Endodermal cell (in vitro differentiated cells): ENCODE measurements at regions not wholly inside any gene's neighbourhood (a gene's known extent, or its start where the extent isn't known, plus 50 kb on each side); places are given as distances from the start of the nearest gene placed in this dataset.
"Not testable (repeated sequence)": the region's sequence is repeated elsewhere in the genome, so short reads cannot be mapped to it uniquely, and the experiment has no call there.

Source experiments
- DNase-seq: peaks from one replicate; pipeline ENCODE4 v3.0.0-alpha.2; 2017
- H3K27ac ChIP-seq: 2 replicates; pipeline ENCODE4 v1.5.1; 2013; ENCODE audit warnings: mild to moderate bottlenecking, low read depth, low read length, moderate library complexity
- H3K27me3 ChIP-seq: 2 replicates; pipeline ENCODE4 v1.6.1; 2013; ENCODE audit warnings: mild to moderate bottlenecking, low read length, moderate library complexity; ENCODE audit not compliant: insufficient read depth, control insufficient read depth, poor library complexity, severe bottlenecking
- H3K36me3 ChIP-seq: 2 replicates; pipeline ENCODE4 v1.7.0; 2013; ENCODE audit warnings: mild to moderate bottlenecking, low read length, moderate library complexity; ENCODE audit not compliant: control insufficient read depth, insufficient read depth
- H3K4me1 ChIP-seq: one replicate; pipeline ENCODE4 v1.7.0; 2013; ENCODE audit warnings: low read length; ENCODE audit not compliant: control insufficient read depth, insufficient read depth
- H3K4me3 ChIP-seq: 2 replicates; pipeline ENCODE4 v1.5.1; 2013; ENCODE audit warnings: mild to moderate bottlenecking, low read length, moderate library complexity
- H3K9ac ChIP-seq: 2 replicates; pipeline ENCODE4 v1.6.1; 2013; ENCODE audit warnings: mild to moderate bottlenecking, low read length, moderate library complexity; ENCODE audit not compliant: poor library complexity, severe bottlenecking; ENCODE audit errors: extremely low read depth
- H3K9me3 ChIP-seq: 2 replicates; pipeline ENCODE4 v1.6.1; 2013; ENCODE audit warnings: mild to moderate bottlenecking, low read length, moderate library complexity; ENCODE audit not compliant: control insufficient read depth
- H3K27ac Mint-ChIP-seq: 2 replicates; pipeline ENCODE4 v1.8.0; 2020; ENCODE audit warnings: mixed read lengths
- H3K27me3 Mint-ChIP-seq: 2 replicates; pipeline ENCODE4 v1.8.0; 2021; ENCODE audit warnings: mild to moderate bottlenecking, mixed read lengths; ENCODE audit not compliant: insufficient read depth
- H3K36me3 Mint-ChIP-seq: 2 replicates; pipeline ENCODE4 v1.8.0; 2020; ENCODE audit warnings: low read depth, mixed read lengths
- H3K4me1 Mint-ChIP-seq: 2 replicates; pipeline ENCODE4 v1.8.0; 2020; ENCODE audit warnings: mixed read lengths
- H3K4me3 Mint-ChIP-seq: 2 replicates; pipeline ENCODE4 v1.8.0; 2020; ENCODE audit warnings: mild to moderate bottlenecking, moderate library complexity, mixed read lengths
- H3K9me3 Mint-ChIP-seq: 2 replicates; pipeline ENCODE4 v1.8.0; 2020; ENCODE audit warnings: mild to moderate bottlenecking, mixed read lengths
- CTCF ChIP-seq: fragments of 200-600 bp; sonication (generic); conservative IDR thresholded peaks from 2 replicates; pipeline ENCODE4 v1.5.0; 2021; ENCODE audit warnings: antibody characterized with exemption, mild to moderate bottlenecking
- WGBS, 2 experiments: methylation state at CpG; one replicate each; pipeline versions ENCODE4 v1.1.5 to v1.1.7; 2013; ENCODE audit warnings: missing lambda C conversion rate in 2 of 2, mixed read lengths in 1 of 2; ENCODE audit not compliant: insufficient coverage in 1 of 2, insufficient read length in 1 of 2; 5-methylcytosine and 5-hydroxymethylcytosine counted together

- Histone ChIP-seq H3K4me1 (no peaks in the 10 kb centered on the region), H3K27ac (no peak overlapping the region), H3K27me3 (no peaks in the 10 kb centered on the region), H3K9me3 (no peaks in the 10 kb centered on the region), H3K9ac (no peak overlapping the region), H3K4me3 (no peak overlapping the region), H3K36me3 (no peaks in the 10 kb centered on the region)
- DNase-seq = no peak
- H3K4me1 Mint-ChIP-seq = no peaks in the 10 kb centered on the region
- WGBS, 2 experiments = 65% methylated on average over 2 of the region's 2 CpGs; no CpG with 5 or more reads in 1 of the 2 experiments
- peaks cover 2% of the 10 kb centered on the region for H3K27me3 Mint-ChIP-seq
- H3K27ac Mint-ChIP-seq = no peak overlapping the region
- no peak overlapping the region for H3K4me3 Mint-ChIP-seq
- no peaks in the 10 kb centered on the region for H3K36me3 Mint-ChIP-seq
- no peak for TF ChIP-seq CTCF
- no peaks in the 10 kb centered on the region for H3K9me3 Mint-ChIP-seq
Measured at GRCh38 chr13:78540058-78540457, 63.3 kb downstream of the POU4F1 start.

GRCh38 chr13:78526044-78526443 lies 77.3 kb downstream of the POU4F1 start:
- H3K9me3 Mint-ChIP-seq = peaks cover 10% of the 10 kb centered on the region
- H3K27ac Mint-ChIP-seq = not testable (repeated sequence)

GRCh38 chr13:78524936-78525335 lies 78.4 kb downstream of the POU4F1 start:
- Histone ChIP-seq H3K4me3 (no peak overlapping the region), H3K36me3 (no peaks in the 10 kb centered on the region), H3K27me3 (no peaks in the 10 kb centered on the region), H3K9me3 (peaks cover 6% of the 10 kb centered on the region), H3K9ac (no peak overlapping the region), H3K27ac (no peak overlapping the region), H3K4me1 (no peaks in the 10 kb centered on the region)
- no peak overlapping the region for H3K27ac Mint-ChIP-seq
- H3K27me3 Mint-ChIP-seq = peaks cover 6% of the 10 kb centered on the region
- no peaks in the 10 kb centered on the region for H3K4me1 Mint-ChIP-seq
- H3K36me3 Mint-ChIP-seq = no peaks in the 10 kb centered on the region
- DNase-seq = no peak
- H3K4me3 Mint-ChIP-seq = no peak overlapping the region
- 92% methylated on average over 1 of the region's 1 CpG; no CpG with 5 or more reads in 1 of the 2 experiments for WGBS, 2 experiments
- no peak for TF ChIP-seq CTCF
- peaks cover 9% of the 10 kb centered on the region for H3K9me3 Mint-ChIP-seq

More at GRCh38 chr13:78526044-78526443, 77.3 kb downstream of the POU4F1 start:
- not testable (repeated sequence) for H3K4me1 Mint-ChIP-seq, H3K36me3 Mint-ChIP-seq, H3K27me3 Mint-ChIP-seq, H3K4me1 ChIP-seq, H3K27me3 ChIP-seq, DNase-seq, H3K4me3 Mint-ChIP-seq, H3K9me3 ChIP-seq, H3K27ac ChIP-seq, H3K9ac ChIP-seq, H3K36me3 ChIP-seq, H3K4me3 ChIP-seq
- 90 to 93% methylated on average over 6 to 8 of the region's 8 CpGs for whole genome bisulfite sequencing, 2 experiments

GRCh38 chr13:78521091-78521490 lies 82.3 kb downstream of the POU4F1 start:
- Histone ChIP-seq H3K9ac (no peak overlapping the region), H3K36me3 (no peaks in the 10 kb centered on the region), H3K9me3 (peaks cover 13% of the 10 kb centered on the region), H3K4me3 (no peak overlapping the region), H3K4me1 (no peaks in the 10 kb centered on the region), H3K27ac (no peak overlapping the region), H3K27me3 (no peaks in the 10 kb centered on the region)
- Mint-ChIP-seq H3K4me1 (no peaks in the 10 kb centered on the region), H3K4me3 (no peak overlapping the region), H3K27me3 (peaks cover 8% of the 10 kb centered on the region), H3K36me3 (peaks cover 2% of the 10 kb centered on the region), H3K9me3 (peaks cover 25% of the 10 kb centered on the region), H3K27ac (no peak overlapping the region)
- TF ChIP-seq CTCF = no peak
- 87 to 91% methylated on average over 3 to 5 of the region's 6 CpGs for WGBS, 2 experiments
- DNase-seq = no peak
